Left ventricle myocardium inferior (tissue), 1 donor: ENCODE measurements at regions not wholly inside any gene's neighbourhood (a gene's known extent, or its start where the extent isn't known, plus 50 kb on each side); places are given as distances from the start of the nearest gene placed in this dataset.

Experiments used
- DNase-seq: peaks from one replicate; pipeline ENCODE4 v3.0.0-alpha.2; 2020
- H3K27ac ChIP-seq: fragments of 200-600 bp; replicated peaks from 2 replicates; pipeline ENCODE4 v1.8.0; 2021
- H3K27me3 ChIP-seq: fragments of 200-600 bp; 2 replicates; pipeline ENCODE4 v1.8.0; 2021; ENCODE audit warnings: low read depth
- H3K36me3 ChIP-seq: fragments of 200-600 bp; 2 replicates; pipeline ENCODE4 v1.8.0; 2021
- H3K4me1 ChIP-seq: fragments of 200-600 bp; 2 replicates; pipeline ENCODE4 v1.8.0; 2021
- H3K4me3 ChIP-seq: fragments of 200-600 bp; 2 replicates; pipeline ENCODE4 v1.8.0; 2021; ENCODE audit warnings: mild to moderate bottlenecking, moderate library complexity
- H3K9me3 ChIP-seq: fragments of 200-600 bp; replicated peaks from 2 replicates; pipeline ENCODE4 v1.8.0; 2021
- intact Hi-C: fragments of 100-400 bp; cut with micrococcal nuclease; formaldehyde crosslinking; loops from one replicate; pipeline ENCODE4 v1.11.0; 2022
- TF ChIP-seq, protein P1 (sequence below): fragments of 200-600 bp; IDR thresholded peaks from 2 replicates; pipeline ENCODE4 v1.8.0; 2021; ENCODE audit warnings: antibody characterized with exemption, mild to moderate bottlenecking, borderline replicate concordance
- donor health status: DM: no; HTN: yes; CAD: no; lungs with severe emphysema.

DNA sequence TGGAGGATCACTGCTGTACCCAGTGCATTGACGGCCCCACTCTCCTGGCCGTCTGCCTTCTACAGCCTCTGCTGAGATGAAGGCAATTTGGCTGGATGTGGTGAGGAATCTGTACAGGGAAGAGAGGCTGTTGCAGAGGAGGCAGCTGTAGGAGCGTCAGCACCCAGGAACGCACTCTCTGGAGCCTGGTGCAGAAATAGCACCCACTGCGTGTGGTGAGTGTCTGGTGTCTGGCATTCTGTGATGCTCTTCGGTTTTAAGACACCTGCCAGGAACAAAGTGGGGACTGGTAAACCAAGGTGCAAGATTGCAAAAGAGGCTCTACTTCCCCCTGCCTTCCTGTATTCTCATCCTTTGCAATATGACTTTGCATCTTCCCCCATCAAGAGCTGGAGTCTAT is 187.5 kb upstream of the SDK2 start:
- Histone ChIP-seq H3K4me1 (peaks cover 10% of the 10 kb centered on the region), H3K4me3 (no peak overlapping the region), H3K27ac (no peak overlapping the region), H3K27me3 (peaks cover 47% of the 10 kb centered on the region), H3K9me3 (no peaks in the 10 kb centered on the region), H3K36me3 (no peaks in the 10 kb centered on the region)
- intact Hi-C loops, result no loop called here
- DNase-seq, result no peak
- TF ChIP-seq, protein P1, sequence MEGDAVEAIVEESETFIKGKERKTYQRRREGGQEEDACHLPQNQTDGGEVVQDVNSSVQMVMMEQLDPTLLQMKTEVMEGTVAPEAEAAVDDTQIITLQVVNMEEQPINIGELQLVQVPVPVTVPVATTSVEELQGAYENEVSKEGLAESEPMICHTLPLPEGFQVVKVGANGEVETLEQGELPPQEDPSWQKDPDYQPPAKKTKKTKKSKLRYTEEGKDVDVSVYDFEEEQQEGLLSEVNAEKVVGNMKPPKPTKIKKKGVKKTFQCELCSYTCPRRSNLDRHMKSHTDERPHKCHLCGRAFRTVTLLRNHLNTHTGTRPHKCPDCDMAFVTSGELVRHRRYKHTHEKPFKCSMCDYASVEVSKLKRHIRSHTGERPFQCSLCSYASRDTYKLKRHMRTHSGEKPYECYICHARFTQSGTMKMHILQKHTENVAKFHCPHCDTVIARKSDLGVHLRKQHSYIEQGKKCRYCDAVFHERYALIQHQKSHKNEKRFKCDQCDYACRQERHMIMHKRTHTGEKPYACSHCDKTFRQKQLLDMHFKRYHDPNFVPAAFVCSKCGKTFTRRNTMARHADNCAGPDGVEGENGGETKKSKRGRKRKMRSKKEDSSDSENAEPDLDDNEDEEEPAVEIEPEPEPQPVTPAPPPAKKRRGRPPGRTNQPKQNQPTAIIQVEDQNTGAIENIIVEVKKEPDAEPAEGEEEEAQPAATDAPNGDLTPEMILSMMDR, result no peak

DNA sequence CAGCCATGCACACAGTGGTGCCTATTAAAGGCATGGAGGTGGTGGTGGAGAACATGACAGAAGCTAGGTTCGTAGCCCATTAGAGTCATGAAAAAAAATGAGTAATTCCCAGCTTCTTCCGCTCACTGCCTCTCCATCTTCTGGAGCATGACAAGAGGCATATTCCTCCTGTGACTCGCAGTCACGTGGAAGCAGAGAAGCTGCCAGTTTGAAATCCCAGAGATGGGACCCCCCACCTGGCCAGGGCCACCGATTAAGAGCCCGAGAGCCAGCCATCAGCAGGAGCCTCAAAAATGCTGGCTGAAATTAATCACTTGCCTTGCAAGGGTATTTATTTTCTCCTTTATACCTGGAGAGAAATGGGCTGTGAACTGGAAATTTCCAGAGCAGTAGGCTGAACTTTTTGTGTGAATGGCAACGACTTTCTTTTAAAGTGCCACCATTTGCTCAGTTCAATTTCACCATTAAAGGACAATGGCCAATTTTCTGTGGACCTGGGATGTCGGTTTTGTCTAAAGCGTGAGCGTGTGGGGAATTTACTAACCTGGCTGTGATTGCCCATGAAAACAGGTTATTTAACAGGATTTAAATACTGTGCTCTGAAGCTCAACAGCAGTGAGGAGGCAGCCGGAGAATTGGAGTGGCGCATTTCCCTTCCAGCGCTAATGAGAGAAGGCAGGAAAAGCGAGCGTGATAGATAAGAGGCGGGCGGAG is 189.7 kb upstream of the SDK2 start:
- Histone ChIP-seq H3K36me3 (no peaks in the 10 kb centered on the region), H3K27ac (no peak overlapping the region), H3K9me3 (no peaks in the 10 kb centered on the region), H3K4me1 (no peaks in the 10 kb centered on the region), H3K27me3 (peaks cover 69% of the 10 kb centered on the region), H3K4me3 (no peak overlapping the region)
- no peak for DNase-seq
- intact Hi-C loops, result no loop called here
- TF ChIP-seq, protein P1, result no peak

- TF ChIP-seq, protein P1, result no peak
- H3K27ac ChIP-seq, result no peak overlapping the region
- intact Hi-C loops, result no loop called here
- DNase-seq, result no peak
- H3K4me1 ChIP-seq, result no peaks in the 10 kb centered on the region
- no peaks in the 10 kb centered on the region for H3K36me3 ChIP-seq
- no peaks in the 10 kb centered on the region for H3K9me3 ChIP-seq
- H3K27me3 ChIP-seq, result peaks cover 69% of the 10 kb centered on the region
- no peak overlapping the region for H3K4me3 ChIP-seq
Measured at GRCh38 chr17:73834684-73835343, 190.6 kb upstream of the SDK2 start.

- Histone ChIP-seq H3K9me3 (no peaks in the 10 kb centered on the region), H3K4me3 (no peak overlapping the region), H3K4me1 (no peaks in the 10 kb centered on the region), H3K36me3 (no peaks in the 10 kb centered on the region), H3K27me3 (peaks cover 69% of the 10 kb centered on the region), H3K27ac (no peak overlapping the region)
- no peak for DNase-seq
- intact Hi-C loops, result no loop called here
- TF ChIP-seq, protein P1, result no peak
Measured at GRCh38 chr17:73835605-73836004, 191.4 kb upstream of the SDK2 start.

- Histone ChIP-seq H3K4me3 (no peak overlapping the region), H3K27me3 (peaks cover 58% of the 10 kb centered on the region), H3K27ac (no peak overlapping the region), H3K4me1 (no peaks in the 10 kb centered on the region), H3K9me3 (no peaks in the 10 kb centered on the region), H3K36me3 (no peaks in the 10 kb centered on the region)
- intact Hi-C loops, result no loop called here
- TF ChIP-seq, protein P1, result no peak
- no peak for DNase-seq
Measured at GRCh38 chr17:73838815-73839214, 194.6 kb upstream of the SDK2 start.
